K562 (cell line): ENCODE measurements at regions not wholly inside any gene's neighbourhood (a gene's known extent, or its start where the extent isn't known, plus 50 kb on each side); places are given as distances from the start of the nearest gene placed in this dataset.

Experiments
- ATAC-seq: fragments of 200-7000 bp; cut with Tn5 transposase; 3 replicates; pipeline ENCODE4 v1.9.1; 2020; ENCODE audit warnings: moderate library complexity
- BruUV-seq: library from RNA; stranded (reverse); fragments of 400-500 nt; replicated peaks from 2 replicates; lab custom pipeline; 2021; lab: Mats Ljungman, UMichigan
- CTCF ChIA-PET: fragments of 300-600 bp; formaldehyde crosslinking; extraction: SDS; loops from one replicate; lab custom pipeline; 2021; ENCODE audit warnings: low intra/inter-chr PET ratio; lab: Yijun Ruan, JAX
- POLR2A ChIA-PET: fragments of 300-600, 350-650 bp; sonication (Branson Sonifier 250); formaldehyde crosslinking; extraction: SDS; loops from one replicate; lab custom pipeline; 2021; ENCODE audit warnings: antibody characterized with exemption, inconsistent platforms; lab: Yijun Ruan, JAX
- DNase-seq, 4 experiments: peaks; one replicate each; pipeline versions ENCODE4 v3.0.0 to v3.0.0-alpha.2; 2011 to 2018; ENCODE audit warnings: low spot score in 3 of 4, mixed read lengths in 3 of 4; ENCODE audit errors: extremely low read depth in 1 of 4
- FAIRE-seq: peaks from 2 replicates; lab custom pipeline; 2011; peaks lifted over from hg19 to GRCh38; lab: Jason Lieb, UNC
- H2AFZ ChIP-seq: 2 replicates; pipeline ENCODE4 v1.6.0; 2011; ENCODE audit warnings: low read depth, low read length, control low read depth, inconsistent platforms
- H3K27ac ChIP-seq: fragments of 200-600 bp; 3 replicates; pipeline ENCODE4 v1.8.0; 2011; ENCODE audit warnings: low read depth, mild to moderate bottlenecking, control low read depth, inconsistent platforms, low read length, moderate library complexity, mixed read lengths; ENCODE audit errors: extremely low read depth
- H3K27me3 ChIP-seq, 2 experiments: fragments of 300-600 bp in 1 of 2; 2 replicates in 1 of 2; 3 replicates in 1 of 2; pipeline versions ENCODE4 v1.6.0 to v1.8.0; 2011; ENCODE audit warnings: inconsistent platforms in 2 of 2, low read length in 2 of 2, mild to moderate bottlenecking in 1 of 2, mixed read lengths in 1 of 2, moderate library complexity in 1 of 2; ENCODE audit not compliant: control insufficient read depth in 2 of 2, insufficient read depth in 2 of 2
- H3K36me3 ChIP-seq: fragments of 300-600 bp; 3 replicates; pipeline ENCODE4 v1.8.0; 2011; ENCODE audit warnings: mild to moderate bottlenecking, low read length, inconsistent platforms; ENCODE audit not compliant: control insufficient read depth, insufficient read depth
- H3K4me1 ChIP-seq, 2 experiments: fragments of 200-600 bp in 1 of 2; replicated peaks in 1 of 2; 2 replicates in 1 of 2; 3 replicates in 1 of 2; pipeline versions ENCODE4 v1.5.1 to v1.8.0; 2011; ENCODE audit warnings: inconsistent platforms in 2 of 2, low read length in 2 of 2, mild to moderate bottlenecking in 1 of 2, mixed read lengths in 1 of 2, moderate library complexity in 1 of 2; ENCODE audit not compliant: control insufficient read depth in 2 of 2, insufficient read depth in 2 of 2
- H3K4me2 ChIP-seq: 2 replicates; pipeline ENCODE4 v1.6.1; 2011; ENCODE audit warnings: low read length, control low read depth, inconsistent platforms, mixed read lengths; ENCODE audit not compliant: insufficient read depth
- H3K4me3 ChIP-seq: fragments of 200-600 bp; sonication (generic), shearing (Covaris generic); 2 replicates; pipeline ENCODE4 v1.5.1; 2016; ENCODE audit warnings: control low read depth, inconsistent platforms
- H3K79me2 ChIP-seq: fragments of 200-600 bp; 3 replicates; pipeline ENCODE4 v1.8.0; 2011; ENCODE audit warnings: low read length, inconsistent platforms; ENCODE audit not compliant: control insufficient read depth, insufficient read depth
- H3K9ac ChIP-seq, 2 experiments: 2 replicates each; pipeline versions ENCODE4 v1.6.0 to v1.6.1; 2011; ENCODE audit warnings: low read depth in 2 of 2, low read length in 2 of 2, control low read depth in 1 of 2, inconsistent platforms in 1 of 2, mild to moderate bottlenecking in 1 of 2, mixed read lengths in 1 of 2; ENCODE audit not compliant: insufficient read depth in 1 of 2
- H3K9me1 ChIP-seq: one replicate; pipeline ENCODE4 v1.6.0; 2011; ENCODE audit warnings: inconsistent platforms, mild to moderate bottlenecking, low read length, moderate library complexity; ENCODE audit not compliant: control insufficient read depth, insufficient read depth
- H3K9me3 ChIP-seq: replicated peaks from 2 replicates; pipeline ENCODE4 v1.5.1; 2011; ENCODE audit warnings: low read depth, low read length, inconsistent platforms; ENCODE audit not compliant: control insufficient read depth, insufficient read depth
- H4K20me1 ChIP-seq: replicated peaks from 2 replicates; pipeline ENCODE4 v1.6.1; 2011; ENCODE audit warnings: low read length, inconsistent platforms, mixed read lengths; ENCODE audit not compliant: control insufficient read depth, insufficient read depth
- KLF10 ChIP-seq: fragments of 250-450 bp; sonication (Bioruptor Pico); IDR thresholded peaks from 2 replicates; pipeline ENCODE4 v1.6.1; 2021; ENCODE audit warnings: matching md5 sums
- ZNF384 ChIP-seq: IDR thresholded peaks from 2 replicates; pipeline ENCODE4 v1.6.1; 2012; ENCODE audit warnings: low read depth, low read length, improper control_type of control experiment
- ZNF766 ChIP-seq: fragments of 200-800 bp; sonication (Bioruptor generic); conservative IDR thresholded peaks from 2 replicates; pipeline ENCODE4 v1.6.1; 2016; ENCODE audit warnings: missing genetic modification characterization, missing compliant biosample characterization
- WGBS: fragments of 100-300 bp; shearing (Covaris generic); methylation state at CpG from one replicate; pipeline ENCODE4 v1.1.6; 2016; ENCODE audit warnings: low coverage, mixed read lengths; ENCODE audit not compliant: insufficient coverage; ENCODE audit errors: missing lambda C conversion rate; 5-methylcytosine and 5-hydroxymethylcytosine counted together
- in situ Hi-C: fragments of 300-500 bp; cut with MboI; formaldehyde crosslinking; loops from 4 replicates; pipeline ENCODE4 v1.15.0; 2018; ENCODE audit warnings: inconsistent platforms, mixed read lengths
- intact Hi-C: fragments of 100-400 bp; cut with micrococcal nuclease; formaldehyde crosslinking; loops from 2 replicates; pipeline ENCODE4 v1.14.2; 2022
- TF ChIP-seq, protein P1 (sequence below), 2 experiments: fragments of 450-650 bp; IDR thresholded peaks; 2 replicates each; pipeline ENCODE4 v1.6.1; 2018; ENCODE audit warnings: mild to moderate bottlenecking in 2 of 2, low read depth in 1 of 2; ENCODE audit not compliant: partially characterized antibody in 2 of 2
- TF ChIP-seq, protein P2 (sequence below): fragments of 250-450 bp; sonication (Bioruptor Pico); IDR thresholded peaks from 2 replicates; pipeline ENCODE4 v1.4.0; 2020; ENCODE audit warnings: mild to moderate bottlenecking, moderate library complexity, borderline replicate concordance
- TF ChIP-seq, protein P3 (sequence below): fragments of 450-650 bp; IDR thresholded peaks from 2 replicates; pipeline ENCODE4 v1.6.1; 2018; ENCODE audit not compliant: partially characterized antibody
- TF ChIP-seq, protein P4 (sequence below): fragments of 450-650 bp; formaldehyde crosslinking; IDR thresholded peaks from 2 replicates; pipeline ENCODE4 v1.4.0; 2020; ENCODE audit warnings: mild to moderate bottlenecking, mixed read lengths
- TF ChIP-seq, protein P5 (sequence below): fragments of 200-800 bp; sonication (Bioruptor generic); IDR thresholded peaks from 2 replicates; pipeline ENCODE4 v1.6.1; 2017; ENCODE audit warnings: missing genetic modification characterization, missing compliant biosample characterization

DNA sequence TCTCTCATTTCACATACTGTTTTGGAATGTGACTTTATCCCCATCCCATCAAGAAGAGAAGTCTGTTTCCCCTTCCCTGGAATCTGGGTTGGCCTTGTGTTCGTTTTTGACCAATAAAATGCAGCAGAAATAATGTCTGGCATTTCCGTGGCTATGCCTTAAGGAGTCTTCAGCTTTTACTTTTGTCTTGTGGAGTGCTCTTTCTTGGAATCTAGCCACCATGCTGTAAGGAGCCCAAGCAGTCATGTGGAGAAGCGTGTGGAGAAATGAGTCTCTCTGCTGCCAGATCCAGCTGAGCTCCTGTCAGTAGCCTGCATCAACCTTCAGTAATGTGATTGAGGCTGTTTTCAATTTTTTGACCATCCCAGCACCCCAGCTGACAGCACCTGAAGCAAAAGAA, 84.4 kb upstream of the ARMCX2 start:
- H3K9ac ChIP-seq = no peak overlapping the region
- DNase-seq (no peak), FAIRE-seq (no peak), ATAC-seq (no peak)
- H3K27me3 ChIP-seq = no peaks in the 10 kb centered on the region
- no peaks in the 10 kb centered on the region for H3K9me1 ChIP-seq
- no peak overlapping the region for H3K4me3 ChIP-seq
- in situ Hi-C loops (no loop called here), intact Hi-C loops (no loop called here)
- 0% methylated on average over 3 of the region's 3 CpGs for WGBS
- H4K20me1 ChIP-seq = no peaks in the 10 kb centered on the region
- BruUV-seq = no TSS peak
- no peaks in the 10 kb centered on the region for H3K4me1 ChIP-seq
- no peaks in the 10 kb centered on the region for H3K79me2 ChIP-seq
- CTCF ChIA-PET = no interaction called here
- H3K27ac ChIP-seq = no peak overlapping the region
- POLR2A ChIA-PET = no interaction called here
- no peaks in the 10 kb centered on the region for H3K36me3 ChIP-seq
- H3K4me2 ChIP-seq = no peak overlapping the region
- no peaks in the 10 kb centered on the region for H3K9me3 ChIP-seq
- H2AFZ ChIP-seq = no peak overlapping the region
- TF ChIP-seq ZNF766 (CRISPR knock-in tag) = no peak
- TF ChIP-seq, protein P1, sequence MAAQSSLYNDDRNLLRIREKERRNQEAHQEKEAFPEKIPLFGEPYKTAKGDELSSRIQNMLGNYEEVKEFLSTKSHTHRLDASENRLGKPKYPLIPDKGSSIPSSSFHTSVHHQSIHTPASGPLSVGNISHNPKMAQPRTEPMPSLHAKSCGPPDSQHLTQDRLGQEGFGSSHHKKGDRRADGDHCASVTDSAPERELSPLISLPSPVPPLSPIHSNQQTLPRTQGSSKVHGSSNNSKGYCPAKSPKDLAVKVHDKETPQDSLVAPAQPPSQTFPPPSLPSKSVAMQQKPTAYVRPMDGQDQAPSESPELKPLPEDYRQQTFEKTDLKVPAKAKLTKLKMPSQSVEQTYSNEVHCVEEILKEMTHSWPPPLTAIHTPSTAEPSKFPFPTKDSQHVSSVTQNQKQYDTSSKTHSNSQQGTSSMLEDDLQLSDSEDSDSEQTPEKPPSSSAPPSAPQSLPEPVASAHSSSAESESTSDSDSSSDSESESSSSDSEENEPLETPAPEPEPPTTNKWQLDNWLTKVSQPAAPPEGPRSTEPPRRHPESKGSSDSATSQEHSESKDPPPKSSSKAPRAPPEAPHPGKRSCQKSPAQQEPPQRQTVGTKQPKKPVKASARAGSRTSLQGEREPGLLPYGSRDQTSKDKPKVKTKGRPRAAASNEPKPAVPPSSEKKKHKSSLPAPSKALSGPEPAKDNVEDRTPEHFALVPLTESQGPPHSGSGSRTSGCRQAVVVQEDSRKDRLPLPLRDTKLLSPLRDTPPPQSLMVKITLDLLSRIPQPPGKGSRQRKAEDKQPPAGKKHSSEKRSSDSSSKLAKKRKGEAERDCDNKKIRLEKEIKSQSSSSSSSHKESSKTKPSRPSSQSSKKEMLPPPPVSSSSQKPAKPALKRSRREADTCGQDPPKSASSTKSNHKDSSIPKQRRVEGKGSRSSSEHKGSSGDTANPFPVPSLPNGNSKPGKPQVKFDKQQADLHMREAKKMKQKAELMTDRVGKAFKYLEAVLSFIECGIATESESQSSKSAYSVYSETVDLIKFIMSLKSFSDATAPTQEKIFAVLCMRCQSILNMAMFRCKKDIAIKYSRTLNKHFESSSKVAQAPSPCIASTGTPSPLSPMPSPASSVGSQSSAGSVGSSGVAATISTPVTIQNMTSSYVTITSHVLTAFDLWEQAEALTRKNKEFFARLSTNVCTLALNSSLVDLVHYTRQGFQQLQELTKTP (IDR thresholded peaks at IDR 0.05; ENCODE audit: low read depth in 1 of 2, partially characterized antibody in 2 of 2) = no peak
- TF ChIP-seq, protein P2, sequence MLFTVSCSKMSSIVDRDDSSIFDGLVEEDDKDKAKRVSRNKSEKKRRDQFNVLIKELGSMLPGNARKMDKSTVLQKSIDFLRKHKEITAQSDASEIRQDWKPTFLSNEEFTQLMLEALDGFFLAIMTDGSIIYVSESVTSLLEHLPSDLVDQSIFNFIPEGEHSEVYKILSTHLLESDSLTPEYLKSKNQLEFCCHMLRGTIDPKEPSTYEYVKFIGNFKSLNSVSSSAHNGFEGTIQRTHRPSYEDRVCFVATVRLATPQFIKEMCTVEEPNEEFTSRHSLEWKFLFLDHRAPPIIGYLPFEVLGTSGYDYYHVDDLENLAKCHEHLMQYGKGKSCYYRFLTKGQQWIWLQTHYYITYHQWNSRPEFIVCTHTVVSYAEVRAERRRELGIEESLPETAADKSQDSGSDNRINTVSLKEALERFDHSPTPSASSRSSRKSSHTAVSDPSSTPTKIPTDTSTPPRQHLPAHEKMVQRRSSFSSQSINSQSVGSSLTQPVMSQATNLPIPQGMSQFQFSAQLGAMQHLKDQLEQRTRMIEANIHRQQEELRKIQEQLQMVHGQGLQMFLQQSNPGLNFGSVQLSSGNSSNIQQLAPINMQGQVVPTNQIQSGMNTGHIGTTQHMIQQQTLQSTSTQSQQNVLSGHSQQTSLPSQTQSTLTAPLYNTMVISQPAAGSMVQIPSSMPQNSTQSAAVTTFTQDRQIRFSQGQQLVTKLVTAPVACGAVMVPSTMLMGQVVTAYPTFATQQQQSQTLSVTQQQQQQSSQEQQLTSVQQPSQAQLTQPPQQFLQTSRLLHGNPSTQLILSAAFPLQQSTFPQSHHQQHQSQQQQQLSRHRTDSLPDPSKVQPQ (CRISPR knock-in tag) = no peak
- TF ChIP-seq, protein P3, sequence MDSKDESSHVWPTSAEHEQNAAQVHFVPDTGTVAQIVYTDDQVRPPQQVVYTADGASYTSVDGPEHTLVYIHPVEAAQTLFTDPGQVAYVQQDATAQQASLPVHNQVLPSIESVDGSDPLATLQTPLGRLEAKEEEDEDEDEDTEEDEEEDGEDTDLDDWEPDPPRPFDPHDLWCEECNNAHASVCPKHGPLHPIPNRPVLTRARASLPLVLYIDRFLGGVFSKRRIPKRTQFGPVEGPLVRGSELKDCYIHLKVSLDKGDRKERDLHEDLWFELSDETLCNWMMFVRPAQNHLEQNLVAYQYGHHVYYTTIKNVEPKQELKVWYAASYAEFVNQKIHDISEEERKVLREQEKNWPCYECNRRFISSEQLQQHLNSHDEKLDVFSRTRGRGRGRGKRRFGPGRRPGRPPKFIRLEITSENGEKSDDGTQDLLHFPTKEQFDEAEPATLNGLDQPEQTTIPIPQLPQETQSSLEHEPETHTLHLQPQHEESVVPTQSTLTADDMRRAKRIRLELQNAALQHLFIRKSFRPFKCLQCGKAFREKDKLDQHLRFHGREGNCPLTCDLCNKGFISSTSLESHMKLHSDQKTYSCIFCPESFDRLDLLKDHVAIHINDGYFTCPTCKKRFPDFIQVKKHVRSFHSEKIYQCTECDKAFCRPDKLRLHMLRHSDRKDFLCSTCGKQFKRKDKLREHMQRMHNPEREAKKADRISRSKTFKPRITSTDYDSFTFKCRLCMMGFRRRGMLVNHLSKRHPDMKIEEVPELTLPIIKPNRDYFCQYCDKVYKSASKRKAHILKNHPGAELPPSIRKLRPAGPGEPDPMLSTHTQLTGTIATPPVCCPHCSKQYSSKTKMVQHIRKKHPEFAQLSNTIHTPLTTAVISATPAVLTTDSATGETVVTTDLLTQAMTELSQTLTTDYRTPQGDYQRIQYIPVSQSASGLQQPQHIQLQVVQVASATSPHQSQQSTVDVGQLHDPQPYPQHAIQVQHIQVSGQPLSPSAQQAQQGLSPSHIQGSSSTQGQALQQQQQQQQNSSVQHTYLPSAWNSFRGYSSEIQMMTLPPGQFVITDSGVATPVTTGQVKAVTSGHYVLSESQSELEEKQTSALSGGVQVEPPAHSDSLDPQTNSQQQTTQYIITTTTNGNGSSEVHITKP = no peak
- TF ChIP-seq, protein P4, sequence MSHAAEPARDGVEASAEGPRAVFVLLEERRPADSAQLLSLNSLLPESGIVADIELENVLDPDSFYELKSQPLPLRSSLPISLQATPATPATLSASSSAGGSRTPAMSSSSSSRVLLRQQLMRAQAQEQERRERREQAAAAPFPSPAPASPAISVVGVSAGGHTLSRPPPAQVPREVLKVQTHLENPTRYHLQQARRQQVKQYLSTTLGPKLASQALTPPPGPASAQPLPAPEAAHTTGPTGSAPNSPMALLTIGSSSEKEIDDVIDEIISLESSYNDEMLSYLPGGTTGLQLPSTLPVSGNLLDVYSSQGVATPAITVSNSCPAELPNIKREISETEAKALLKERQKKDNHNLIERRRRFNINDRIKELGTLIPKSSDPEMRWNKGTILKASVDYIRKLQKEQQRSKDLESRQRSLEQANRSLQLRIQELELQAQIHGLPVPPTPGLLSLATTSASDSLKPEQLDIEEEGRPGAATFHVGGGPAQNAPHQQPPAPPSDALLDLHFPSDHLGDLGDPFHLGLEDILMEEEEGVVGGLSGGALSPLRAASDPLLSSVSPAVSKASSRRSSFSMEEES = no peak
- no peak for TF ChIP-seq KLF10 (CRISPR knock-in tag)
- no peak for TF ChIP-seq ZNF384
- TF ChIP-seq, protein P5, sequence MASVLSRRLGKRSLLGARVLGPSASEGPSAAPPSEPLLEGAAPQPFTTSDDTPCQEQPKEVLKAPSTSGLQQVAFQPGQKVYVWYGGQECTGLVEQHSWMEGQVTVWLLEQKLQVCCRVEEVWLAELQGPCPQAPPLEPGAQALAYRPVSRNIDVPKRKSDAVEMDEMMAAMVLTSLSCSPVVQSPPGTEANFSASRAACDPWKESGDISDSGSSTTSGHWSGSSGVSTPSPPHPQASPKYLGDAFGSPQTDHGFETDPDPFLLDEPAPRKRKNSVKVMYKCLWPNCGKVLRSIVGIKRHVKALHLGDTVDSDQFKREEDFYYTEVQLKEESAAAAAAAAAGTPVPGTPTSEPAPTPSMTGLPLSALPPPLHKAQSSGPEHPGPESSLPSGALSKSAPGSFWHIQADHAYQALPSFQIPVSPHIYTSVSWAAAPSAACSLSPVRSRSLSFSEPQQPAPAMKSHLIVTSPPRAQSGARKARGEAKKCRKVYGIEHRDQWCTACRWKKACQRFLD (CRISPR knock-in tag) = no peak
